GM20000 (cell line): ENCODE measurements at regions not wholly inside any gene's neighbourhood (a gene's known extent, or its start where the extent isn't known, plus 50 kb on each side); places are given as distances from the start of the nearest gene placed in this dataset.

Source experiments
- DNase-seq: peaks from one replicate; pipeline ENCODE4 v3.0.0; 2012; ENCODE audit warnings: low spot score
- CTCF ChIP-seq: IDR thresholded peaks from 2 replicates; pipeline ENCODE4 v1.5.1; 2012; ENCODE audit warnings: mild to moderate bottlenecking, control low read depth; ENCODE audit errors: extremely low read depth, missing control alignments

GRCh38 chr1:191366686-191367085, 791.6 kb upstream of the RGS18 start:
- no peak for DNase-seq
- no peak for TF ChIP-seq CTCF

GRCh38 chr1:191368891-191369654, 789.2 kb upstream of the RGS18 start:
- no peak for TF ChIP-seq CTCF
- DNase-seq = no peak

GRCh38 chr1:191371626-191372025, 786.6 kb upstream of the RGS18 start:
- no peak for TF ChIP-seq CTCF
- DNase-seq = no peak

- no peak for TF ChIP-seq CTCF
- DNase-seq = no peak
Observed at GRCh38 chr1:191388283-191388682, 770.0 kb upstream of the RGS18 start.

- no peak for TF ChIP-seq CTCF
- DNase-seq = no peak
Observed at GRCh38 chr1:191396622-191397021, 761.6 kb upstream of the RGS18 start.

- no peak for DNase-seq
- no peak for TF ChIP-seq CTCF
Observed at GRCh38 chr1:191398551-191398950, 759.7 kb upstream of the RGS18 start.

GRCh38 chr1:191405417-191405816, 752.8 kb upstream of the RGS18 start:
- no peak for TF ChIP-seq CTCF

More at GRCh38 chr1:191405417-191405816, 752.8 kb upstream of the RGS18 start:
- DNase-seq = no peak
